WERI-Rb-1 (cell line): ENCODE measurements at regions not wholly inside any gene's neighbourhood (a gene's known extent, or its start where the extent isn't known, plus 50 kb on each side); places are given as distances from the start of the nearest gene placed in this dataset.

Experiments used
- DNase-seq: peaks from one replicate; pipeline ENCODE4 v3.0.0-alpha.2; 2020
- H3K27ac ChIP-seq: fragments of 250-450 bp; sonication (Bioruptor Pico); 2 replicates; pipeline ENCODE4 v1.5.1; 2020; ENCODE audit warnings: mild to moderate bottlenecking, moderate library complexity
- H3K27me3 ChIP-seq: fragments of 250-450 bp; sonication (Bioruptor Pico); 2 replicates; pipeline ENCODE4 v1.5.1; 2021; ENCODE audit warnings: mild to moderate bottlenecking, low read depth, moderate library complexity; ENCODE audit not compliant: insufficient read depth, severe bottlenecking
- H3K36me3 ChIP-seq: fragments of 250-450 bp; sonication (Bioruptor Pico); 2 replicates; pipeline ENCODE4 v1.5.1; 2020; ENCODE audit warnings: mild to moderate bottlenecking, moderate library complexity
- H3K4me3 ChIP-seq: 2 replicates; pipeline ENCODE4 v1.5.1; 2011; ENCODE audit warnings: low read depth, mild to moderate bottlenecking, control low read depth, low read length
- H3K9me3 ChIP-seq: fragments of 250-450 bp; sonication (Bioruptor Pico); 2 replicates; pipeline ENCODE4 v1.5.1; 2021; ENCODE audit warnings: mild to moderate bottlenecking, moderate library complexity; ENCODE audit not compliant: severe bottlenecking
- TF ChIP-seq, protein P1 (sequence below): IDR thresholded peaks from 2 replicates; pipeline ENCODE4 v1.5.1; 2011; ENCODE audit warnings: low read depth, mild to moderate bottlenecking, control low read depth, inconsistent platforms, low read length

DNA sequence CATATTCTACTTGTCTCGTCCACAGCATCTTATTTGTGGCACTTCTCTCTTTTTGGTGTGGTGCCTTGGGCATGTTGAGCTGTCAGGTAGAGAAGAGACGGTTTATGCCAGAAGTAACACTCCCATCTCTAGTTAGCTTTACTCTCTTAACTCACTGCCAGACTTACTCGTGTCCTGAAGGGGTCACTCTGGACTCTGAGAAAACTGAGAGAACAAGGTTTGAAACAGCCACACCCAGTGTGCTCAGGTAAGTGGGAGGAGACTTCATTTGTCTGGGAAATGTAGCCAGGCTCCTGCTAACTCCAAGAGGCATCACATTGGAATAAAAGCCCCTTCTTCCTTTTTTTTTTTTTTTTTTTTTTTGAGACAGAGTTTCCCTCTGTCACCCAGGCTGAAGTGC is 360.8 kb downstream of the QKI start:
- Histone ChIP-seq H3K36me3 (no peaks in the 10 kb centered on the region), H3K9me3 (no peaks in the 10 kb centered on the region), H3K27me3 (no peaks in the 10 kb centered on the region), H3K27ac (no peak overlapping the region), H3K4me3 (no peak overlapping the region)
- DNase-seq, result no peak
- TF ChIP-seq, protein P1, sequence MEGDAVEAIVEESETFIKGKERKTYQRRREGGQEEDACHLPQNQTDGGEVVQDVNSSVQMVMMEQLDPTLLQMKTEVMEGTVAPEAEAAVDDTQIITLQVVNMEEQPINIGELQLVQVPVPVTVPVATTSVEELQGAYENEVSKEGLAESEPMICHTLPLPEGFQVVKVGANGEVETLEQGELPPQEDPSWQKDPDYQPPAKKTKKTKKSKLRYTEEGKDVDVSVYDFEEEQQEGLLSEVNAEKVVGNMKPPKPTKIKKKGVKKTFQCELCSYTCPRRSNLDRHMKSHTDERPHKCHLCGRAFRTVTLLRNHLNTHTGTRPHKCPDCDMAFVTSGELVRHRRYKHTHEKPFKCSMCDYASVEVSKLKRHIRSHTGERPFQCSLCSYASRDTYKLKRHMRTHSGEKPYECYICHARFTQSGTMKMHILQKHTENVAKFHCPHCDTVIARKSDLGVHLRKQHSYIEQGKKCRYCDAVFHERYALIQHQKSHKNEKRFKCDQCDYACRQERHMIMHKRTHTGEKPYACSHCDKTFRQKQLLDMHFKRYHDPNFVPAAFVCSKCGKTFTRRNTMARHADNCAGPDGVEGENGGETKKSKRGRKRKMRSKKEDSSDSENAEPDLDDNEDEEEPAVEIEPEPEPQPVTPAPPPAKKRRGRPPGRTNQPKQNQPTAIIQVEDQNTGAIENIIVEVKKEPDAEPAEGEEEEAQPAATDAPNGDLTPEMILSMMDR, result no peak

DNA sequence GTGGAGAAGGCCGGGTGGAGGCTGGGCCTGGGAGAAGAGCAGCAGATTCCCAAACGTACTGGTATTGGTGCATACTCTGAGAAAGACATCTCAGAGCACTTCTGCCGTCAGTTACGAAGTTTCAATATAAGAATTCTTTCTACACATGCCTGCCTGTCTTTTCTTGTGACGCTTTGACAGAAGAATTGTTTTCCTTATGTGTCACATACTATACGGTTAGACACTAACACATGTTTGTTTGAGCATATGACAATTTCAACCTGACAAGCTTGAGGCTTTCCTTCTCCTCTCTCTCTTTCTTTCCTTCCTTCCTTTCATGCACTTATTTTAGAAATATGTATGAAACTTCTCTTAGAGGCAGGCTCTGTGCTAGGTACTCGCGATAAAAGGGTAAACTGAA is 360.0 kb downstream of the QKI start:
- Histone ChIP-seq H3K27me3 (no peaks in the 10 kb centered on the region), H3K36me3 (no peaks in the 10 kb centered on the region), H3K27ac (no peak overlapping the region), H3K4me3 (no peak overlapping the region), H3K9me3 (no peaks in the 10 kb centered on the region)
- TF ChIP-seq, protein P1, result no peak
- no peak for DNase-seq

DNA sequence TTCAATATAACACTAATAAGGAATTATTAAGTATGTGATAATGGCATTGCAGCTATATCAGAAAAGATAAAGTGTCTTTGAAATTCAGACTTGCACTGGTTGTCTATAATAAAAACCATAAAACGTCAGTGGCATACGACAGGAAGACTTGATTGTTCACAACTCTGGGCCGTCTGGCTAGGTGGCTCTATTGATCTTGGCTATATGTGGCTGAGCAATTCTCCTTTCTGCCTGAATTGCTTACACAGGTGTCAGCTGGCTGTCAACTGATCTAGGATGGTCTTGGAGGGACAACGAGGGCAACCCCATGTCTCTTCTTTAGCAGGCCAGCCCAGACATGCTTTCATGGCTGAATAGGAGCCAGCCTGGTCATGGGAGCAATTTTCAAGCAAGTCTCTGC is 359.1 kb downstream of the QKI start:
- no peak overlapping the region for H3K27ac ChIP-seq
- DNase-seq, result no peak
- H3K27me3 ChIP-seq, result no peaks in the 10 kb centered on the region
- H3K4me3 ChIP-seq, result no peak overlapping the region
- H3K9me3 ChIP-seq, result no peaks in the 10 kb centered on the region
- H3K36me3 ChIP-seq, result no peaks in the 10 kb centered on the region
- TF ChIP-seq, protein P1, result no peak

DNA sequence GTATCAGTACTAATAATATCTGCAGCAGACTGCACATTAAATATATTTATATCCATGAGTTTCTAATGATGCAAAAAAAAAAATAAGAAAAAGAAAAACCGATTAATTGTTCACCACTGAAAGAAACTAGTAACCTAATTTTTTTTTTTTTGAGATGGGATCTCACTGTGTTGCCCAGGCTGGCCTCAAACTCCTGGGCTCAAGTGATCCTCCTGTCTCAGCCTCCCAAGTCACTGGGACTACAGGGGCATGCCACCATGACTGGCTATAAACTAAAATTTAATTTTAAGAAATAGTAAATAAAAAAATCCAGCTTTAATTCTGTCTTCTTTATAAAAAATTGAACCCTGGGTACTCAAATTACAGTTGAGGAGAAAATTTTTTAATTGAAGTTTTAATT is 358.2 kb downstream of the QKI start:
- no peak overlapping the region for H3K27ac ChIP-seq
- DNase-seq, result no peak
- H3K27me3 ChIP-seq, result no peaks in the 10 kb centered on the region
- no peaks in the 10 kb centered on the region for H3K36me3 ChIP-seq
- no peak overlapping the region for H3K4me3 ChIP-seq
- TF ChIP-seq, protein P1, result no peak
- no peaks in the 10 kb centered on the region for H3K9me3 ChIP-seq

DNA sequence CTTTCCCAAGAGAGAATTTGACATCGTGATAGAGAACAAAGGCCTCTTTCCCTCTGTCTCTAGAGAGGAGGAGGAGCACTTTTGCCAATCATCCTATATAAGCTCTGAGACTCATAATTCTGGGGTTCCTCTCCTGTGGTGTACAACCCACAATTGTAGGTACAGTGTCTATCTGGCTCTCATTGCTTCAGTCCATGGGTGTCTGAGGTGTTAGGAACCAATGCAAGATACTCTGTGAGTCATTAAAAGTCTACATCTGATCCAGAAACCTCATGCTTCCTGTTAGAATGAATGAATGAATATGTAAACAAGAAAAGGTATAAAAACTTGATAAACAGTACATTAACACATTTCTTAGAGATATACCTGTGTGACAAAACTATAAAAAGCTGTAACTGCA is 356.7 kb downstream of the QKI start:
- no peaks in the 10 kb centered on the region for H3K27me3 ChIP-seq
- no peaks in the 10 kb centered on the region for H3K36me3 ChIP-seq
- TF ChIP-seq, protein P1, result no peak
- DNase-seq, result no peak
- no peak overlapping the region for H3K27ac ChIP-seq
- no peak overlapping the region for H3K4me3 ChIP-seq
- H3K9me3 ChIP-seq, result no peaks in the 10 kb centered on the region

DNA sequence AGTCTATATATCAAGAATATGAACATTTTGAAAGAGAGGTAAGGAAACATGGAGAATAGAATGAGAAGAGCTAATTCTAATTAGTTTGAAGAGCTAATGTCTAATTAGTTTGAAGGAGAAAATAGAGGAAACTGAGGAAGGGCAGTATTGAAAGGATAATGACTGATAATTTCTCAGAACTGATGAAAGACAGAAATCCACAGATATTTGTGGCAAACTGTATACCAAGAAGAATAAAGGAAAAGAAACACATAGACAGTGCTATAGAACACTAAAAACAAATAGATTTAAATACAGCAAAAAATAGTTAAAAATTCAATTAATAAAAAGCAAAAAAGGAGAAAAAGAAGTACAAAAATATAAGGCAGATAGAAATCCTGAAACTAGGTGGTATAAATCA is 354.4 kb downstream of the QKI start:
- no peak for DNase-seq
- no peaks in the 10 kb centered on the region for H3K27me3 ChIP-seq
- no peaks in the 10 kb centered on the region for H3K36me3 ChIP-seq
- no peaks in the 10 kb centered on the region for H3K9me3 ChIP-seq
- no peak overlapping the region for H3K4me3 ChIP-seq
- TF ChIP-seq, protein P1, result no peak
- no peak overlapping the region for H3K27ac ChIP-seq
